Stimulated activated CD4-positive, alpha-beta T cell treated with anti-CD3 and anti-CD28 coated beads, Interleukin-15, amount 100 ng/mL, for 1 hour (primary cell): ENCODE measurements at regions not wholly inside any gene's neighbourhood (a gene's known extent, or its start where the extent isn't known, plus 50 kb on each side); places are given as distances from the start of the nearest gene placed in this dataset.
"Not testable (repeated sequence)": the region's sequence is repeated elsewhere in the genome, so short reads cannot be mapped to it uniquely, and the experiment has no call there.

Experiments
- DNase-seq, 2 donors: peaks; one replicate each; pipeline ENCODE4 v3.0.0-alpha.2; 2020; ENCODE audit warnings: low read depth in 1 of 2, low spot score in 1 of 2

- DNase-seq, result no peak
These were observed 477.6 kb upstream of the KLHL29 start for GRCh38 chr2:22907330-22907729.

GRCh38 chr2:22912398-22912797, 472.6 kb upstream of the KLHL29 start:
- no peak for DNase-seq

- no peak for DNase-seq
These were observed 455.0 kb upstream of the KLHL29 start for GRCh38 chr2:22929998-22930397.

GRCh38 chr2:22930781-22931180, 454.2 kb upstream of the KLHL29 start:
- DNase-seq, result no peak

GRCh38 chr2:22932288-22932687, 452.7 kb upstream of the KLHL29 start:
- no peak for DNase-seq

- DNase-seq, result no peak
These were observed 450.2 kb upstream of the KLHL29 start for GRCh38 chr2:22934747-22935146.

- DNase-seq, result no peak
These were observed 442.5 kb upstream of the KLHL29 start for GRCh38 chr2:22942441-22942840.

GRCh38 chr2:22944143-22944542, 440.8 kb upstream of the KLHL29 start:
- no peak for DNase-seq

GRCh38 chr2:22946553-22946952, 438.4 kb upstream of the KLHL29 start:
- no peak for DNase-seq

GRCh38 chr2:22947741-22948140, 437.2 kb upstream of the KLHL29 start:
- DNase-seq, result no peak

GRCh38 chr2:22950431-22950830, 434.5 kb upstream of the KLHL29 start:
- no peak for DNase-seq

- DNase-seq, result no peak
These were observed 432.2 kb upstream of the KLHL29 start for GRCh38 chr2:22952656-22953225.

GRCh38 chr2:22957446-22957845, 427.5 kb upstream of the KLHL29 start:
- DNase-seq, result no peak

- no peak for DNase-seq
These were observed 426.7 kb upstream of the KLHL29 start for GRCh38 chr2:22958308-22958707.

GRCh38 chr2:22967756-22968155, 417.2 kb upstream of the KLHL29 start:
- no peak for DNase-seq

GRCh38 chr2:22970284-22970975, 414.5 kb upstream of the KLHL29 start:
- no peak for DNase-seq

- DNase-seq, result no peak
These were observed 414.0 kb upstream of the KLHL29 start for GRCh38 chr2:22970991-22971390.

- no peak for DNase-seq
These were observed 403.2 kb upstream of the KLHL29 start for GRCh38 chr2:22981785-22982184.

- DNase-seq, result not testable (repeated sequence)
These were observed 400.8 kb upstream of the KLHL29 start for GRCh38 chr2:22984152-22984551.

- no peak for DNase-seq
These were observed 394.7 kb upstream of the KLHL29 start for GRCh38 chr2:22990246-22990645.

- no peak for DNase-seq
These were observed 393.1 kb upstream of the KLHL29 start for GRCh38 chr2:22991844-22992243.

GRCh38 chr2:22992441-22992840, 392.5 kb upstream of the KLHL29 start:
- no peak for DNase-seq

GRCh38 chr2:22993250-22993649, 391.7 kb upstream of the KLHL29 start:
- no peak for DNase-seq
